Suprapubic skin (tissue), 4 donors: ENCODE measurements at regions not wholly inside any gene's neighbourhood (a gene's known extent, or its start where the extent isn't known, plus 50 kb on each side); places are given as distances from the start of the nearest gene placed in this dataset.

ENCODE experiments used
- CTCF ChIP-seq, 2 donors: fragments of 200-600 bp in 1 of 2; fragments of 450-650 bp in 1 of 2; sonication (generic) in 1 of 2; IDR thresholded peaks; one replicate each; pipeline ENCODE4 v1.5.1; 2016 to 2019; ENCODE audit warnings: antibody characterized with exemption in 2 of 2, mild to moderate bottlenecking in 1 of 2, moderate library complexity in 1 of 2
- EP300 ChIP-seq: sonication (generic); formaldehyde crosslinking; IDR thresholded peaks from one replicate; pipeline ENCODE4 v1.6.1; 2017; ENCODE audit warnings: antibody characterized with exemption
- POLR2A ChIP-seq, 2 donors: fragments of 450-650 bp; IDR thresholded peaks; one replicate each; pipeline ENCODE4 v1.6.1; 2017; ENCODE audit warnings: antibody characterized with exemption in 2 of 2, mild to moderate bottlenecking in 2 of 2, moderate library complexity in 2 of 2
- POLR2AphosphoS5 ChIP-seq, 3 donors: sonication (generic); formaldehyde crosslinking; IDR thresholded peaks; one replicate each; pipeline ENCODE4 v1.6.1; 2017; ENCODE audit warnings: antibody characterized with exemption in 3 of 3

GRCh38 chr6:71029555-71029954 lies 72.7 kb upstream of the B3GAT2 start:
- TF ChIP-seq CTCF (IDR thresholded peaks at IDR 0.05): no peak
- TF ChIP-seq POLR2AphosphoS5 (IDR thresholded peaks at IDR 0.05): no peak
- no peak for TF ChIP-seq POLR2A (IDR thresholded peaks at IDR 0.05)
- TF ChIP-seq EP300: no peak
